Chondrocyte (in vitro differentiated cells): ENCODE measurements at regions not wholly inside any gene's neighbourhood (a gene's known extent, or its start where the extent isn't known, plus 50 kb on each side); places are given as distances from the start of the nearest gene placed in this dataset.
"Not testable (repeated sequence)": the region's sequence is repeated elsewhere in the genome, so short reads cannot be mapped to it uniquely, and the experiment has no call there.

ENCODE experiments used
- DNase-seq: peaks from one replicate; pipeline ENCODE4 v3.0.0; 2021; ENCODE audit warnings: mixed read lengths, low spot score
- H3K27ac Mint-ChIP-seq: one replicate; pipeline ENCODE4 v1.8.0; 2021; ENCODE audit warnings: mild to moderate bottlenecking, moderate library complexity, mixed read lengths; ENCODE audit not compliant: unreplicated experiment
- H3K27me3 Mint-ChIP-seq: 2 replicates; pipeline ENCODE4 v1.8.0; 2021; ENCODE audit warnings: low read depth, mixed read lengths
- H3K36me3 Mint-ChIP-seq: 2 replicates; pipeline ENCODE4 v1.8.0; 2021; ENCODE audit warnings: low read depth, mixed read lengths
- H3K4me1 Mint-ChIP-seq: 2 replicates; pipeline ENCODE4 v1.8.0; 2021; ENCODE audit warnings: low read depth, mild to moderate bottlenecking, mixed read lengths
- H3K4me3 Mint-ChIP-seq: one replicate; pipeline ENCODE4 v1.8.0; 2021; ENCODE audit warnings: mild to moderate bottlenecking, moderate library complexity, mixed read lengths; ENCODE audit not compliant: unreplicated experiment
- H3K9me3 Mint-ChIP-seq: 2 replicates; pipeline ENCODE4 v1.8.0; 2021; ENCODE audit warnings: low read depth, mixed read lengths
- CTCF ChIP-seq: fragments of 200-600 bp; sonication (generic); IDR thresholded peaks from 2 replicates; pipeline ENCODE4 v1.5.0; 2021; ENCODE audit warnings: antibody characterized with exemption, mild to moderate bottlenecking, moderate library complexity

- Mint-ChIP-seq H3K9me3 (no peaks in the 10 kb centered on the region), H3K27me3 (no peaks in the 10 kb centered on the region)
- no peak for TF ChIP-seq CTCF
Observed at GRCh38 chr4:60992037-60992436, 208.1 kb upstream of the ADGRL3 start.

GRCh38 chr4:61003301-61003700 is 196.8 kb upstream of the ADGRL3 start:
- DNase-seq: no peak
- peaks cover 7% of the 10 kb centered on the region for H3K36me3 Mint-ChIP-seq
- no peak overlapping the region for H3K4me3 Mint-ChIP-seq
- H3K4me1 Mint-ChIP-seq: peaks cover 11% of the 10 kb centered on the region
- H3K9me3 Mint-ChIP-seq: peaks cover 26% of the 10 kb centered on the region
- no peak overlapping the region for H3K27ac Mint-ChIP-seq
- no peak for TF ChIP-seq CTCF
- no peaks in the 10 kb centered on the region for H3K27me3 Mint-ChIP-seq

More at GRCh38 chr4:60992037-60992436, 208.1 kb upstream of the ADGRL3 start:
- peaks cover 2% of the 10 kb centered on the region for H3K36me3 Mint-ChIP-seq
- DNase-seq: no peak
- H3K4me3 Mint-ChIP-seq: no peak overlapping the region
- H3K4me1 Mint-ChIP-seq: peaks cover 15% of the 10 kb centered on the region
- no peak overlapping the region for H3K27ac Mint-ChIP-seq

GRCh38 chr4:61004651-61005170 is 195.4 kb upstream of the ADGRL3 start:
- no peak for TF ChIP-seq CTCF
- no peak for DNase-seq
- H3K27ac Mint-ChIP-seq: no peak overlapping the region
- H3K36me3 Mint-ChIP-seq: peaks cover 7% of the 10 kb centered on the region
- peaks cover 11% of the 10 kb centered on the region for H3K4me1 Mint-ChIP-seq
- H3K4me3 Mint-ChIP-seq: no peak overlapping the region
- H3K9me3 Mint-ChIP-seq: peaks cover 25% of the 10 kb centered on the region
- H3K27me3 Mint-ChIP-seq: no peaks in the 10 kb centered on the region

- no peak for DNase-seq
- no peaks in the 10 kb centered on the region for H3K27me3 Mint-ChIP-seq
- no peaks in the 10 kb centered on the region for H3K4me1 Mint-ChIP-seq
- H3K4me3 Mint-ChIP-seq: no peak overlapping the region
- no peak overlapping the region for H3K27ac Mint-ChIP-seq
- no peak for TF ChIP-seq CTCF
- peaks cover 22% of the 10 kb centered on the region for H3K9me3 Mint-ChIP-seq
- H3K36me3 Mint-ChIP-seq: peaks cover 3% of the 10 kb centered on the region
Observed at GRCh38 chr4:61011051-61011450, 189.1 kb upstream of the ADGRL3 start.

GRCh38 chr4:61011936-61012335 is 188.2 kb upstream of the ADGRL3 start:
- DNase-seq, H3K36me3 Mint-ChIP-seq, H3K27ac Mint-ChIP-seq, H3K4me1 Mint-ChIP-seq, H3K27me3 Mint-ChIP-seq, H3K4me3 Mint-ChIP-seq: not testable (repeated sequence)
- H3K9me3 Mint-ChIP-seq: peaks cover 24% of the 10 kb centered on the region

GRCh38 chr4:61024610-61025009 is 175.5 kb upstream of the ADGRL3 start:
- H3K4me1 Mint-ChIP-seq: no peaks in the 10 kb centered on the region

More at GRCh38 chr4:61024610-61025009, 175.5 kb upstream of the ADGRL3 start:
- no peak overlapping the region for H3K27ac Mint-ChIP-seq
- DNase-seq: no peak
- no peak overlapping the region for H3K4me3 Mint-ChIP-seq
- no peak for TF ChIP-seq CTCF
- H3K9me3 Mint-ChIP-seq: peaks cover 6% of the 10 kb centered on the region
- peaks cover 4% of the 10 kb centered on the region for H3K27me3 Mint-ChIP-seq
- peaks cover 6% of the 10 kb centered on the region for H3K36me3 Mint-ChIP-seq
